CD14-positive monocyte (primary cell): ENCODE measurements at regions not wholly inside any gene's neighbourhood (a gene's known extent, or its start where the extent isn't known, plus 50 kb on each side); places are given as distances from the start of the nearest gene placed in this dataset.

Experiments
- DNase-seq, 3 donors: peaks; one replicate each; pipeline ENCODE4 v3.0.0-alpha.2; 2011 to 2022
- H2AFZ ChIP-seq: 2 replicates; pipeline ENCODE4 v1.6.0; 2012; ENCODE audit warnings: mild to moderate bottlenecking, low read depth, low read length, inconsistent platforms; ENCODE audit not compliant: insufficient read depth, poor library complexity, severe bottlenecking
- H3K27ac ChIP-seq, 2 donors: 1 replicate in 1 of 2; 2 replicates in 1 of 2; pipeline ENCODE4 v1.5.1; 2012 to 2013; ENCODE audit warnings: low read length in 2 of 2, control low read depth in 1 of 2, inconsistent platforms in 1 of 2, low read depth in 1 of 2, mild to moderate bottlenecking in 1 of 2
- H3K27me3 ChIP-seq, 2 donors: one replicate each; pipeline versions ENCODE4 v1.6.0 to v1.6.1; 2011 to 2013; ENCODE audit warnings: low read length in 2 of 2; ENCODE audit not compliant: control insufficient read depth in 2 of 2, insufficient read depth in 2 of 2
- H3K36me3 ChIP-seq, 2 donors: replicated peaks in 1 of 2; 1 replicate in 1 of 2; 2 replicates in 1 of 2; pipeline versions ENCODE4 v1.5.1 to v1.6.1; 2012 to 2013; ENCODE audit warnings: low read length in 2 of 2, control low read depth in 1 of 2, inconsistent platforms in 1 of 2, mild to moderate bottlenecking in 1 of 2; ENCODE audit not compliant: insufficient read depth in 2 of 2, control insufficient read depth in 1 of 2
- H3K4me1 ChIP-seq, 2 donors: 1 replicate in 1 of 2; 2 replicates in 1 of 2; pipeline versions ENCODE4 v1.5.1 to v1.6.1; 2012 to 2013; ENCODE audit warnings: low read length in 2 of 2, control low read depth in 1 of 2, inconsistent platforms in 1 of 2, mild to moderate bottlenecking in 1 of 2, moderate library complexity in 1 of 2; ENCODE audit not compliant: insufficient read depth in 2 of 2, control insufficient read depth in 1 of 2
- H3K4me2 ChIP-seq: replicated peaks from 2 replicates; pipeline ENCODE3; 2012; ENCODE audit warnings: low read length, moderate library complexity, mild to moderate bottlenecking; ENCODE audit not compliant: poor library complexity, severe bottlenecking; ENCODE audit errors: extremely low read depth
- H3K4me3 ChIP-seq, 3 experiments: fragments of 200-600 bp in 1 of 3; sonication (generic) in 1 of 3; replicated peaks in 1 of 3; 1 replicate in 2 of 3; 2 replicates in 1 of 3; pipeline ENCODE4 v1.5.1; 2011 to 2013; ENCODE audit warnings: low read length in 3 of 3, mild to moderate bottlenecking in 3 of 3, control low read depth in 2 of 3, low read depth in 2 of 3, inconsistent platforms in 1 of 3, moderate library complexity in 1 of 3
- H3K79me2 ChIP-seq: 2 replicates; pipeline ENCODE4 v1.6.0; 2012; ENCODE audit warnings: mild to moderate bottlenecking, control low read depth, inconsistent platforms, low read length, moderate library complexity; ENCODE audit not compliant: insufficient read depth
- H3K9ac ChIP-seq: 2 replicates; pipeline ENCODE4 v1.6.0; 2017; ENCODE audit warnings: low read length, mild to moderate bottlenecking; ENCODE audit not compliant: insufficient read depth, poor library complexity, severe bottlenecking
- H3K9me3 ChIP-seq, 2 donors: replicated peaks in 1 of 2; 1 replicate in 1 of 2; 2 replicates in 1 of 2; pipeline versions ENCODE4 v1.5.1 to v1.6.1; 2012 to 2013; ENCODE audit warnings: low read length in 2 of 2, control low read depth in 1 of 2; ENCODE audit not compliant: control insufficient read depth in 1 of 2, insufficient read depth in 1 of 2
- H4K20me1 ChIP-seq: 2 replicates; pipeline ENCODE4 v1.6.0; 2012; ENCODE audit warnings: mild to moderate bottlenecking, low read length, control low read depth, moderate library complexity; ENCODE audit not compliant: insufficient read depth
- H3K27ac Mint-ChIP-seq, 7 donors: one replicate each; pipeline ENCODE4 v1.8.0; 2020; ENCODE audit warnings: mild to moderate bottlenecking in 7 of 7, mixed read lengths in 7 of 7, moderate library complexity in 6 of 7, inconsistent platforms in 2 of 7
- H3K27me3 Mint-ChIP-seq, 3 donors: one replicate each; pipeline ENCODE4 v1.8.0; 2021 to 2022; ENCODE audit warnings: low read depth in 3 of 3, mild to moderate bottlenecking in 3 of 3, mixed read lengths in 3 of 3, moderate library complexity in 3 of 3, inconsistent platforms in 1 of 3
- H3K36me3 Mint-ChIP-seq, 2 donors: one replicate each; pipeline ENCODE4 v1.8.0; 2020; ENCODE audit warnings: mixed read lengths in 2 of 2, inconsistent platforms in 1 of 2, mild to moderate bottlenecking in 1 of 2
- H3K4me1 Mint-ChIP-seq: one replicate; pipeline ENCODE4 v1.8.0; 2020; ENCODE audit warnings: mild to moderate bottlenecking, mixed read lengths
- H3K4me3 Mint-ChIP-seq, 2 donors: one replicate each; pipeline ENCODE4 v1.8.0; 2020; ENCODE audit warnings: mild to moderate bottlenecking in 2 of 2, mixed read lengths in 2 of 2, moderate library complexity in 1 of 2
- H3K9me3 Mint-ChIP-seq, 7 donors: one replicate each; pipeline ENCODE4 v1.8.0; 2020 to 2022; ENCODE audit warnings: mixed read lengths in 7 of 7, mild to moderate bottlenecking in 6 of 7, moderate library complexity in 6 of 7, inconsistent platforms in 2 of 7
- WGBS: methylation state at CpG from one replicate; pipeline ENCODE4 v1.1.5; 2013; ENCODE audit warnings: missing lambda C conversion rate; ENCODE audit not compliant: insufficient coverage; 5-methylcytosine and 5-hydroxymethylcytosine counted together
- intact Hi-C, 2 donors: fragments of 100-400 bp; cut with micrococcal nuclease; formaldehyde crosslinking; loops; one replicate each; pipeline versions ENCODE4 v1.15.0 to v1.15.1; 2023
- TF ChIP-seq, protein P1 (sequence below): fragments of 200-600 bp; IDR thresholded peaks from one replicate; pipeline ENCODE4 v1.8.0; 2022; ENCODE audit warnings: antibody characterized with exemption, mild to moderate bottlenecking

DNA sequence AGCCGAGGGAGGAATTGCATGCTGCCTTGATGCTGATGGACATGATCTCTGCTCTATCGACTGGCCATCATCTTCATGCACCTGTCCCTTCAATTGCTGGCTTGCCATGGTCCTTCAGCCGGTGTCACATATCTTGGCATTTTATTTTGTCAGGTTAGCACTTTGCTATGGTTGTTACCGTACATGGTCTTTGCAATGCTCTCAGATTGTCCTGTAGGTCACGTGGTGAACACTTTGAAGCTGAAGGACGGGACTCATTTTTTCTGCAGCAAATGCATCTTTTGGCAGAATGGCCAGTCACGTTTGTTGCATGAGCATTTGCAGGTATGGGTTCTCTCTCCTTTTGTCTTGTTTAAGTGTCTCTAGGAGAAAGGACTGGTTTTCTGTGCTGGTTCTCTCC is 326.8 kb upstream of the SHH start:
- Histone ChIP-seq H3K4me1 (no peaks in the 10 kb centered on the region), H3K27me3 (no peaks in the 10 kb centered on the region), H3K27ac (no peak overlapping the region), H3K36me3 (no peaks in the 10 kb centered on the region), H3K9ac (no peak overlapping the region), H3K79me2 (no peaks in the 10 kb centered on the region), H3K9me3 (no peaks in the 10 kb centered on the region), H3K4me2 (no peak overlapping the region), H2AFZ (no peak overlapping the region), H3K4me3 (no peak overlapping the region), H4K20me1 (no peaks in the 10 kb centered on the region)
- TF ChIP-seq, protein P1, sequence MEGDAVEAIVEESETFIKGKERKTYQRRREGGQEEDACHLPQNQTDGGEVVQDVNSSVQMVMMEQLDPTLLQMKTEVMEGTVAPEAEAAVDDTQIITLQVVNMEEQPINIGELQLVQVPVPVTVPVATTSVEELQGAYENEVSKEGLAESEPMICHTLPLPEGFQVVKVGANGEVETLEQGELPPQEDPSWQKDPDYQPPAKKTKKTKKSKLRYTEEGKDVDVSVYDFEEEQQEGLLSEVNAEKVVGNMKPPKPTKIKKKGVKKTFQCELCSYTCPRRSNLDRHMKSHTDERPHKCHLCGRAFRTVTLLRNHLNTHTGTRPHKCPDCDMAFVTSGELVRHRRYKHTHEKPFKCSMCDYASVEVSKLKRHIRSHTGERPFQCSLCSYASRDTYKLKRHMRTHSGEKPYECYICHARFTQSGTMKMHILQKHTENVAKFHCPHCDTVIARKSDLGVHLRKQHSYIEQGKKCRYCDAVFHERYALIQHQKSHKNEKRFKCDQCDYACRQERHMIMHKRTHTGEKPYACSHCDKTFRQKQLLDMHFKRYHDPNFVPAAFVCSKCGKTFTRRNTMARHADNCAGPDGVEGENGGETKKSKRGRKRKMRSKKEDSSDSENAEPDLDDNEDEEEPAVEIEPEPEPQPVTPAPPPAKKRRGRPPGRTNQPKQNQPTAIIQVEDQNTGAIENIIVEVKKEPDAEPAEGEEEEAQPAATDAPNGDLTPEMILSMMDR = no peak
- 85% methylated on average over 7 of the region's 7 CpGs for WGBS
- Mint-ChIP-seq H3K4me3 (no peak overlapping the region), H3K4me1 (no peaks in the 10 kb centered on the region), H3K36me3 (no peaks in the 10 kb centered on the region), H3K27me3 (peaks cover 1 to 7% (median 3%) of the 10 kb centered on the region in 3 donors), H3K9me3 (peaks cover 0 to 13% (median 0%) of the 10 kb centered on the region in 7 donors), H3K27ac (no peak overlapping the region)
- no peak for DNase-seq
- intact Hi-C loops = no loop called here

DNA sequence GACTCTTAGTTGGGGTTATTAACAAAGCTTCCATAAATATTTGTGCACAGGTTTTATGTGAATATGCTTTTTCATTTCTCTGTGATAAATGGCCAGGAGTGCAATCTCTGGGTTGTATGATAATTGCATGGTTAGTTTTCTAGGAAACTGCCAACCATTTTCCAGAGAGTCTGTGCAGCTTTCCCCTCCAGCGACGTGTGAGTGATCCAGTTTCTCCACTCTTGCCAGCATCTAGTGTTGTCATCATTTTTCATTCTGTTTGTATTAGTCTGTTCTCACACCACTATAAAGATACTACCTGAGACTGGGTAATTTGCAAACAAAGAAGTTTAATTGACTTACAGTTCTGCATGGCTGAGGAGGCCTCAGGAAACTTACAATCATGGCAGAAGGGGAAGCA is 319.6 kb upstream of the SHH start:
- peaks cover 0 to 1% (median 0%) of the 10 kb centered on the region in 3 donors for H3K27me3 Mint-ChIP-seq
- no peaks in the 10 kb centered on the region for H4K20me1 ChIP-seq
- 100% methylated on average over 2 of the region's 2 CpGs for WGBS
- H3K4me3 Mint-ChIP-seq = no peak overlapping the region
- H3K9me3 ChIP-seq = no peaks in the 10 kb centered on the region
- DNase-seq = no peak
- no peak overlapping the region for H3K4me3 ChIP-seq
- H3K27ac ChIP-seq = no peak overlapping the region
- H3K9ac ChIP-seq = no peak overlapping the region
- no peaks in the 10 kb centered on the region for H3K36me3 ChIP-seq
- no peak overlapping the region for H3K27ac Mint-ChIP-seq
- no peaks in the 10 kb centered on the region for H3K4me1 ChIP-seq
- H3K79me2 ChIP-seq = no peaks in the 10 kb centered on the region
- TF ChIP-seq, protein P1 = no peak
- intact Hi-C loops = no loop called here
- H3K4me1 Mint-ChIP-seq = no peaks in the 10 kb centered on the region
- no peaks in the 10 kb centered on the region for H3K27me3 ChIP-seq
- H2AFZ ChIP-seq = no peak overlapping the region
- H3K9me3 Mint-ChIP-seq = peaks cover 0 to 4% (median 0%) of the 10 kb centered on the region in 7 donors
- H3K36me3 Mint-ChIP-seq = no peaks in the 10 kb centered on the region
- no peak overlapping the region for H3K4me2 ChIP-seq
